Right cardiac atrium (tissue), 5 donors: ENCODE measurements at regions not wholly inside any gene's neighbourhood (a gene's known extent, or its start where the extent isn't known, plus 50 kb on each side); places are given as distances from the start of the nearest gene placed in this dataset.

Source experiments
- ATAC-seq, 2 donors: fragments of 200-7000 bp; cut with Tn5 transposase; one replicate each; pipeline versions ENCODE4 v1.8.0 to v1.9.1; 2020; ENCODE audit warnings: moderate library complexity in 2 of 2, mild to moderate bottlenecking in 1 of 2
- DNase-seq, 3 donors: peaks; one replicate each; pipeline ENCODE4 v3.0.0-alpha.2; 2020
- H3K27ac ChIP-seq: one replicate; pipeline ENCODE4 v1.5.1; 2013; ENCODE audit warnings: mild to moderate bottlenecking, low read length, control low read depth, moderate library complexity
- H3K27me3 ChIP-seq: one replicate; pipeline ENCODE4 v1.6.1; 2013; ENCODE audit not compliant: control insufficient read depth, insufficient read depth
- H3K4me1 ChIP-seq: one replicate; pipeline ENCODE4 v1.6.1; 2013; ENCODE audit warnings: low read length; ENCODE audit not compliant: control insufficient read depth, insufficient read depth
- H3K4me3 ChIP-seq: one replicate; pipeline ENCODE4 v1.5.1; 2013; ENCODE audit warnings: low read length, control low read depth
- H3K9me3 ChIP-seq: one replicate; pipeline ENCODE4 v1.6.1; 2013; ENCODE audit warnings: low read length; ENCODE audit not compliant: control insufficient read depth
- WGBS: extraction: QIAGEN DNeasy Blood & Tissue Kit; methylation state at CpG from one replicate; pipeline ENCODE4 v1.1.7; 2013; 5-methylcytosine and 5-hydroxymethylcytosine counted together
- intact Hi-C, 4 donors: fragments of 100-400 bp; cut with DNase I; formaldehyde crosslinking; loops; one replicate each; pipeline versions ENCODE4 v1.11.0 to v1.14.0; 2022 to 2023
- donor health status: healthy with polysubstance abuse.
- donor health status: DM: no; HTN: yes; CAD: no.
- donor health status: DM: no; HTN: no; CAD: no.
- donor health status: DM: no; HTN: yes; CAD: no; lungs with severe emphysema.
- donor health status: DM: yes; HTN: yes; CAD: no.

DNA sequence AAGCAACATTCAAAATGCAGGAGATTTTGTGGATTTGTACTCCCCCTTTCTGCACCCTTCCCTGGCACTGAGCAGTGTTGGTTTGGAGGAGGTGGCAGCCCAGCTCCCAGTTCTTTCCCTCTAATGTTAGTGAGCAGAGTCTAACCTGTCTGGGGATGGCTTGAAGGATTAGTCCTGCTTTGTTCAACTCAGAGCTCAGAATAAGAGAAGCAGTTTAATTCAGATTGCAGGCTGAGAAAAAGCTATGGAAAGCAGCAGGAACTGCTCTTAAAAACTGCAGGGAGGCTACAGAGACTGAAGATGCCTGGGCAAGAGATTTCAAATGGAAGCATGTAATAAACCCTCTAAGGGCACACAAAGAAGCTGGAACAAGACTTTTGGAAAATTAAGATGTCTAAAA is 223.4 kb upstream of the GGTLC1 start:
- ATAC-seq (no peak), DNase-seq (no peak)
- Histone ChIP-seq H3K27ac (no peak overlapping the region), H3K9me3 (no peaks in the 10 kb centered on the region), H3K27me3 (no peaks in the 10 kb centered on the region), H3K4me1 (no peaks in the 10 kb centered on the region), H3K4me3 (no peak overlapping the region)
- intact Hi-C loops, result no loop called here

DNA sequence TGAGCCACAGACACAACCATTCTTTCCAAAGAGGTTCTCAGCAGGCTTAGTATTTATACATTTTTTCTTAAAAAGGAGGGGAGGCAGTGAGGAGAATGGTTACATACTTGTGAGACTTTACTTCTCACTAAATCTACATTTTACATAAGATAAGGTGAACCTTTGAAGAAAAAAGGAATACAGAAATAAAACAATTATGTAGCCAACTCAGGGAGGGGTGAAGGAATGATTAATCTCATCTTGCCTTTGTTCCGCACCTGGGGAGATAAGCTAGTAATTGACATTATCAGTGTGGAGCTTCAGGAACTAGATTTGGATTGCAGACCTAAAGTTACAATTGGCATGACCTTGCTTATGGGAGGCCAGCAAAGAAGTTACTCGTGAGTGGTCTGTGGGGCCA is 221.8 kb upstream of the GGTLC1 start:
- no peaks in the 10 kb centered on the region for H3K27me3 ChIP-seq
- DNase-seq (no peak), ATAC-seq (no peak)
- no peaks in the 10 kb centered on the region for H3K4me1 ChIP-seq
- no peak overlapping the region for H3K27ac ChIP-seq
- intact Hi-C loops, result no loop called here
- WGBS, result 71% methylated on average over 2 of the region's 2 CpGs
- H3K4me3 ChIP-seq, result no peak overlapping the region
- no peaks in the 10 kb centered on the region for H3K9me3 ChIP-seq

DNA sequence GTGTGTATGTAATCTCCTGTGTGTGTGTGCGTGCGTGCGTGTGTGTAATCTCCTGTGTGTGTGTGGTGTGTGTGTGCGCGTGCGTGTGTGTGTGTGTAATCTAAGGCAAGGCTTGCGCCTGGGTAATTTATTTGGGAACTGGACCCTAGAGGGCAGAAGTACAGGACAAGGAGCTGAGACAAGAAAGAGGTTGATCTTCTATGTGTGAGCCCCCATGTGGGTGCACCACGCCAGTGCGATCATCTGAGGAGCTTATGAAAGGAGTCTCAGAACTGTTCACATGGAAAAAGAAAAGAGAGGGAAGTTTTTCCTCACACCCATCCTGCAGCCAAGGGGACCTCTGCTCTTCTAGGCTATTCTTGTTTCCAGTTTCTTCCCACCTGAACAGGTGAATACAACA is 220.1 kb upstream of the GGTLC1 start:
- no peaks in the 10 kb centered on the region for H3K27me3 ChIP-seq
- 85% methylated on average over 9 of the region's 9 CpGs for WGBS
- DNase-seq, result no peak
- no peak overlapping the region for H3K4me3 ChIP-seq
- no peak overlapping the region for H3K27ac ChIP-seq
- intact Hi-C loops, result no loop called here
- H3K4me1 ChIP-seq, result no peaks in the 10 kb centered on the region
- no peaks in the 10 kb centered on the region for H3K9me3 ChIP-seq
- ATAC-seq, result no peak

DNA sequence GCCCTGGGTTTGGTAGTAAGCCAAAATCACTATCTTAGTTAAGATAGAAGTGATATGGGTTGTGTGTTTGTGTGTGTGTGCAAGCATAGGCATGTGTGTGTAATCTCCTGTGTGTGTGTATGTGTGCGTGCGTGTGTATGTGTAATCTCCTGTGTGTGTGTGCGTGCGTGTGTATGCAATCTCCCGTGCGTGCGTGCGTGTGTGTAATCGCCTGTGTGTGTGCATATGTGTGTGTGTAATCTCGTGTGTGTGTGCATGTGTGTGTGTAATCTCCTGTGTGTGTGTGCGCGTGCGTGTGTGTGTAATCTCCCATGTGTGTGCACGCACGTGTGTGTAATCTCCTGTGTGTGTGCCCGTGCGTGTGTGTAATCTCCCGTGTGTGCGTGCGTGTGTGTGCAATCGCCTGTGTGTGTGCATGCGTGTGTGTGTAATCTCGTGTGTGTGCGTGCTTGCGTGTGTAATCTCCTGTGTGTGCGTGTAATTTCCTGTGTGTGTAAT is 219.3 kb upstream of the GGTLC1 start:
- intact Hi-C loops, result no loop called here
- no peaks in the 10 kb centered on the region for H3K4me1 ChIP-seq
- H3K27ac ChIP-seq, result no peak overlapping the region
- ATAC-seq, result no peak
- no peaks in the 10 kb centered on the region for H3K9me3 ChIP-seq
- H3K27me3 ChIP-seq, result no peaks in the 10 kb centered on the region
- H3K4me3 ChIP-seq, result no peak overlapping the region
- WGBS, result 87% methylated on average over 26 of the region's 26 CpGs
- DNase-seq, result no peak

DNA sequence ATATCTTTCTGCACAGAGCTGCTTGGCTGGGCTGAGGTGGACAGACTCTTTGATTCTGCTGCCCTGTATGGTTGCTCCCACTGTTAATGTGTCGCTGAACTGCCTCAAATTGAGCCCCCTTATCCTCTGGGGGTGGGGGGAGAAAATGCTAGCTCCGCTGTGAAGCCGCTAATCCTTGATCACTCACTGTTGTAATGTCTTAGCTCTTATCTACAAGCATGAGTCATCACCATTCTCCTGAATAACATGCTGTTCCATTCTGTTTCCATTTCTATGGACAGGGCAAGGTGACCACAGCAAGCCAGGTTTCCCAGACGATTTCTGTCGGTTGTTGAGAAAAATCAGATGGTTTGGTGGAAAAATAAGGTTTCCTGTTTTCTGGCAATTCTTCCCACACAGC is 218.4 kb upstream of the GGTLC1 start:
- WGBS, result 42% methylated on average over 5 of the region's 5 CpGs

DNA sequence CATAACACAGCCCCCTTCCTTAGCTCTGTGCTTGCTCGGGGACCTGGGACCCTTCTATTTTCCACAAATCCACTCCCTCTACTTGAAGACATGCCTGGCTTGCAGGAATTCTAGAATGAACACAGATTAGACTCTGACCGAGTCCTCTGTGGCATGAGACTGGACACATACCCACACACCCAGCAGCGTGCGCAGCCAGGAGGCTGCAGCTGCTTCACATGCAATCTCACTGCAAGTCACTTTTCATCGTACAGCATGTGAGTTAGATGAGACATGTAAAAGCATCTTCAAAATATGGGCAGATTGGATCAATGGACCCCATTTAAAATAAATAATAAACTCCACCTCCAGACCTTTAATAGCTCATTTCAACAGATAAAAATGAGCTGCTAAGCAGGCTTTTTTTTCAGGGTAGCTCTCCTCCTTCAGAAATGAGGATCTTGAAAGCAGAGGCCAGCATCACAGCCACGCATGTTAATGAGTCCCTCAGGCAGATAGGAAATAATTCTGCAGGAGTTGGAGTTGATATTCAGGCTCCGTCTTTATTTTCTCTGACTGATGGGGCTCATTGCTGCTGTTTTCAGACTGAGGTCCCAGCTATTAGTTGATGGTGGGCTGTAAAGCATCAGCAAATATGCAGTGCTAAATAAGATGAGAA is 215.1 kb upstream of the GGTLC1 start:
- ATAC-seq (no peak), DNase-seq (no peak)
- no peak overlapping the region for H3K27ac ChIP-seq
- no peaks in the 10 kb centered on the region for H3K9me3 ChIP-seq
- H3K4me1 ChIP-seq, result no peaks in the 10 kb centered on the region
- no peaks in the 10 kb centered on the region for H3K27me3 ChIP-seq
- no peak overlapping the region for H3K4me3 ChIP-seq
- 69% methylated on average over 7 of the region's 7 CpGs for WGBS
- intact Hi-C loops, result no loop called here

More for the DNA sequence above, 218.4 kb upstream of the GGTLC1 start:
- ATAC-seq (no peak), DNase-seq (no peak)
- Histone ChIP-seq H3K4me1 (no peaks in the 10 kb centered on the region), H3K4me3 (no peak overlapping the region), H3K27ac (no peak overlapping the region), H3K27me3 (no peaks in the 10 kb centered on the region), H3K9me3 (no peaks in the 10 kb centered on the region)
- intact Hi-C loops, result no loop called here

DNA sequence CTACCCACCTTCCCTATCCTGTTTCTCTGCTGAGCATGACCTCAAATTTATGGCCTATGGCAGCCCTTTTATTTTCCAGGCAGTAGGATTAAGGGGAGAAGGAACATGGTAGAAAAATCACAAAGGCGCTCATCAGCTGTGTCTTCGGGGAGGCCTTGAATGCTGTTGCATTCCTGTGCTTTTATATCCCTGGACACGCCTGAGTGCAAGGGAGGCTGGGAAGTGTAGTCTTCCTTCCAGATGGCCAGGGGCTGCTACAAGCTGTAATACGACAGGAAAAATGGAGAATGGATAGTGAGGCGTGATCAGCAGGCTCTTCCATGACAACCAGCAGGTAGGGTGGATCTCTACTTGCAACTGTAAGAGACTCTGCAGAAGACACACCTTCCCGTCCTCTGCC is 210.9 kb upstream of the GGTLC1 start:
- 68% methylated on average over 6 of the region's 6 CpGs for WGBS
- Histone ChIP-seq H3K27ac (no peak overlapping the region), H3K4me3 (no peak overlapping the region), H3K9me3 (no peaks in the 10 kb centered on the region), H3K4me1 (no peaks in the 10 kb centered on the region), H3K27me3 (no peaks in the 10 kb centered on the region)
- ATAC-seq, result no peak
- intact Hi-C loops, result no loop called here
- DNase-seq, result no peak

DNA sequence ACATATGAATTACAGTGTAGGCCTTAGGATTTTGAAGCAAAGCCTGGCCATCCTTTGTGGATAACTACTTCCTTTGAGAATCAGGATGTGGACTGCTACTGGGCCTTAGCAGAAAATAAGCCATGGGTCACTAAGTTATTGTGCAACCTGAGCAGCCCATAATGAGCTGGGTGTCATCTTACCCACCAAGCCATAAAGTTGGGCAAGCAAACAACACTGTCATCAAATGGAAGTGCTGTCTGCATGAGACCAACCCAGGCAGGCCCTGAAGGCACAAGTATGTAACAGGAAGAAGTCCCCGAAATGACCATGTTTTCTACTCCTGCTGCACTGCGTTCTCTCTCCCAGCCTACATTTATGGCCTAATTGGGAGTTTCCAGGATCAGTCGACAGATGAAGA is 205.6 kb upstream of the GGTLC1 start:
- 94% methylated on average over 3 of the region's 3 CpGs for WGBS
- H3K27me3 ChIP-seq, result no peaks in the 10 kb centered on the region
- DNase-seq (no peak), ATAC-seq (no peak)
- intact Hi-C loops, result no loop called here
- no peak overlapping the region for H3K4me3 ChIP-seq
- H3K4me1 ChIP-seq, result no peaks in the 10 kb centered on the region
- H3K9me3 ChIP-seq, result no peaks in the 10 kb centered on the region
- H3K27ac ChIP-seq, result no peak overlapping the region

DNA sequence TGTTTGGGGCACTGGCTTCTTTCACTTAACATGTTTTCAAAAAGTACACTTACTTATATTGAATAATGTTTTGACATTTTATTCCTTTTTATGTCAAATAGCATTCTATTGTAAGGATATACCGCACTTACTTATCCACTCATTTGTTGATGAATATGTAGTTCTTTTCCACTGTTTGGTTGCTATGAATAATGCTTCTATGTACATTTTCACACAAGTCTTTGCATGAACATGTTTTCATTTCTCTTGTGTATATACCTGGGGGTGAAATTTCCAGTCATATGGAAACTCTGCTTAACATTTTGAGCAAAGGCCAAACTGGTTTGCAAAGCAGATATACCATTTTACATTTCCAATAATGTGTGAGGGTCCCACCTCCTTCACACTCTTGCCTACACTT is 202.3 kb upstream of the GGTLC1 start:
- intact Hi-C loops, result no loop called here
- Histone ChIP-seq H3K27ac (no peak overlapping the region), H3K9me3 (no peaks in the 10 kb centered on the region), H3K4me3 (no peak overlapping the region), H3K4me1 (no peaks in the 10 kb centered on the region), H3K27me3 (no peaks in the 10 kb centered on the region)
- 93% methylated on average over 1 of the region's 1 CpG for WGBS
- DNase-seq (no peak), ATAC-seq (no peak)

DNA sequence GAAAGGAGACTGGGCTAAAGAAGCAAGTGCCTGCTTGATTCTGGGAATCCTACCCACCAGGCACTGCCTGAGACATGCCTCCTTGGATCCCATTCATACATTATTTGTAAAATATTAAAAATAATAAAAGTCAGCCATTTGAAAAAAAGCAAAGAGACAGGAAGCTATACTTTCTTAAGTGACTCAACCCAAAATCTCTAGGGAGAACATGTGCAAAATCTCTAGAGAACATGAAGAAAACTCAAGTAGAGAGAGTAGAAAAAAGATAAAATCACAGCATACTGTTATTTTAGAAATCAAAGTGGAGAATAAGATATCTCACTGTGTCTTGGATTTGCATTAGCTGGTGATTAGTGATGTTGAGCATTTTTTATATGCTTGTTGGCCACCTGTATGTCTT is 197.2 kb upstream of the GGTLC1 start:
- no peak for ATAC-seq
- no peaks in the 10 kb centered on the region for H3K27me3 ChIP-seq
- no peak overlapping the region for H3K27ac ChIP-seq
- no peaks in the 10 kb centered on the region for H3K9me3 ChIP-seq
- H3K4me1 ChIP-seq, result no peaks in the 10 kb centered on the region
- DNase-seq, result no peak
- intact Hi-C loops, result no loop called here
- no peak overlapping the region for H3K4me3 ChIP-seq

DNA sequence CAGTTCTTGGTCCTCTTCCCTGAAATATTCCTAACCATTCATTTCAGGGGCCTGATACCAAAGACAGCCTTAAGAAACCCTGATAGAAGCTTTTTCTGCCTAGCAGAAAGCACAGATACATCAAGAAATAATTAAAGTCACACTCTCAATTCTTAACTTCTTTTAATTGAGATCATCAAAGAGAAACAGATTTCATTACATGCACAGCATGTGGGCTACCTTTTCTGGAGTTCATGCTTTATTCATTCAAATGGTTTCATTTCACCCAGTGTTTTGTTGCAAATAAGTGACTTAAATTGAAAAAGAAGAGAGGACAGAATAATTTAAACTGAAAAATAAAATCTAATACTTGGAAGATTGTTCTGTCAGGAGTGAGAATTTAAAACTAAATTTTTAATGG is 192.6 kb upstream of the GGTLC1 start:
- no peak for ATAC-seq
- intact Hi-C loops, result no loop called here
- H3K9me3 ChIP-seq, result no peaks in the 10 kb centered on the region
- H3K4me1 ChIP-seq, result no peaks in the 10 kb centered on the region
- DNase-seq, result no peak
- no peaks in the 10 kb centered on the region for H3K27me3 ChIP-seq
- no peak overlapping the region for H3K4me3 ChIP-seq
- no peak overlapping the region for H3K27ac ChIP-seq

DNA sequence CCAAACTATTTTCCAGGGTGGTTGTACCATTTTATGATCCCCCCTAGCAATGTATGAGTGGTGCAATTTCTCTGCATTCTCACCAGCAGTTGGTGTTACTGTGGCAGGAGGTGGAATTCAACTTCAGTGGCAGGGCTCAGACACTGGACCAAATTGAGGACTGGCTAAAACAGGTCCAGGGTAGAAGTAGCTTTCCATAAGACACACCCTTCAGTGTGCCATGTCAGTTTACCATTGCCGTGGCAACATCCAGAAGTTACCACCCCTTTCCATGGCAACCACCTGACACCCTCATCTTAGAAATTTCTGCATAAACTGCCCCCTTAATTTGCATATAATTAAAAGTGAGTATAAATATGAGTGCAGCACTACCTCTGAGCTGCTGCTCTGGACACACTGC is 180.7 kb upstream of the GGTLC1 start:
- no peak for DNase-seq
- Histone ChIP-seq H3K4me1 (no peaks in the 10 kb centered on the region), H3K4me3 (no peak overlapping the region), H3K9me3 (no peaks in the 10 kb centered on the region), H3K27ac (no peak overlapping the region), H3K27me3 (no peaks in the 10 kb centered on the region)
- WGBS, result 94% methylated on average over 1 of the region's 1 CpG
- intact Hi-C loops, result loop anchor here in 2 of 4 donors (10.0 kb wide), 1 partner anchor 746 kb away; no protein-coding TSS in a partner anchor
- ATAC-seq, result no peak
